ENCODE measurements at regions not wholly inside any gene's neighbourhood (a gene's known extent, or its start where the extent isn't known, plus 50 kb on each side); places are given as distances from the start of the nearest gene placed in this dataset.

- no peak for TF ChIP-seq CTCF (IDR thresholded peaks at IDR 0.05; ENCODE audit: low read length, missing control alignments)
- DNase-seq (ENCODE audit: low read depth) = no peak
- no peak overlapping the region for H3K4me3 ChIP-seq (replicated peaks; ENCODE audit: low read depth, low read length)
These were observed 80.8 kb upstream of the CLNK start for GRCh38 chr4:10765386-10765785.

- no peak overlapping the region for H3K4me3 ChIP-seq (replicated peaks; ENCODE audit: low read depth, low read length)
- TF ChIP-seq CTCF (IDR thresholded peaks at IDR 0.05; ENCODE audit: low read length, missing control alignments) = no peak
These were observed 78.0 kb upstream of the CLNK start for GRCh38 chr4:10762561-10762960.

GRCh38 chr4:10761903-10762302 lies 77.3 kb upstream of the CLNK start:
- H3K4me3 ChIP-seq (replicated peaks; ENCODE audit: low read depth, low read length) = no peak overlapping the region
- no peak for DNase-seq (ENCODE audit: low read depth)
- no peak for TF ChIP-seq CTCF (IDR thresholded peaks at IDR 0.05; ENCODE audit: low read length, missing control alignments)

More at GRCh38 chr4:10762561-10762960, 78.0 kb upstream of the CLNK start:
- DNase-seq (ENCODE audit: low read depth) = peak; percentile 24

DNA sequence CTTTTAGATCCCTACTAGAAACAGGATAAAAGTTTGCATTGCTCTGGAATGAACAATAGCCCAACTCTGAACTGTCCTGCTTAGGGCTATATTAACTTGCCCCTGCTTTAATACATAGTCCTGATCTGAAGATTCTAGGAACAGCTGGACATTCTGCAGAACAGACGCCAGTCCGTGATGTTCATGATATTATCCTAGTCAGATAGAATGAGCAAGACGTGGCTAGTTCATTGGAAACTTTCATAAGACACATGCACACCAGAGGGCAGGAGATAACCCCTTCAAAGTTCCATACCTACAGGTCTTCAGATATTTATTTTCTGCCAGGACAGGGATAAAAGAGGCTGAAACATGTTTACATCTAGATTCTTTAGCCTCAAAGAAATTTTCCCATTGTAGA lies 75.5 kb upstream of the CLNK start:
- DNase-seq (ENCODE audit: low read depth) = no peak
- TF ChIP-seq CTCF (IDR thresholded peaks at IDR 0.05; ENCODE audit: low read length, missing control alignments) = no peak
- H3K4me3 ChIP-seq (replicated peaks; ENCODE audit: low read depth, low read length) = no peak overlapping the region

GRCh38 chr4:10758906-10759305 lies 74.3 kb upstream of the CLNK start:
- DNase-seq (ENCODE audit: low read depth) = no peak
- TF ChIP-seq CTCF (IDR thresholded peaks at IDR 0.05; ENCODE audit: low read length, missing control alignments) = no peak
- H3K4me3 ChIP-seq (replicated peaks; ENCODE audit: low read depth, low read length) = no peak overlapping the region

DNA sequence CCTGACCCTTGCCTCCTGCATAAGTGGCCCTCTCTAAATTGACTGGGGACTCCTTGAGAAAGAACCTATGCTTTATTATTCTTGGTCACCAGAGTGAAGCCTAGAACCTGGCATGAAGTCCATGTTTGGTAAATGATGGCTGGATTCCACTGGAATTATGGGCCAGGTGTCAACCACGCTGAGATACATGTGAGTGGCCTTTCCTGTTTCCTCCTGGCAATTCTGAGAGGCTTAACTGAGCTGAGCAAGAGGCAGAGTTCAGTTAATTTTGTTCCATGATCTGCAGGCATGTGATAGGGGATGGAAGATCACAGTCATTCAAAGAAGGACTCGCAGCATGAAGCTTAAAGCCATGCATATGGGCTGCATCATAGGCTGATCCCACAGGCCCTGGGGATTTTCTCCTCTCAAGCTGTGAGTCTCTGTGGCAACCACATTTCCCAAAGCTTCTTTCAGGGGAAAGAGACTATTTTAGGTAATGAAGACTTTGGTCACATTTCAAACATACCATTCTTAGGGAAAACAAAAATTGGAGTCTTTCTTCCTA lies 69.4 kb upstream of the CLNK start:
- no peak for DNase-seq (ENCODE audit: low read depth)
- H3K4me3 ChIP-seq (replicated peaks; ENCODE audit: low read depth, low read length) = no peak overlapping the region
- no peak for TF ChIP-seq CTCF (IDR thresholded peaks at IDR 0.05; ENCODE audit: low read length, missing control alignments)

DNA sequence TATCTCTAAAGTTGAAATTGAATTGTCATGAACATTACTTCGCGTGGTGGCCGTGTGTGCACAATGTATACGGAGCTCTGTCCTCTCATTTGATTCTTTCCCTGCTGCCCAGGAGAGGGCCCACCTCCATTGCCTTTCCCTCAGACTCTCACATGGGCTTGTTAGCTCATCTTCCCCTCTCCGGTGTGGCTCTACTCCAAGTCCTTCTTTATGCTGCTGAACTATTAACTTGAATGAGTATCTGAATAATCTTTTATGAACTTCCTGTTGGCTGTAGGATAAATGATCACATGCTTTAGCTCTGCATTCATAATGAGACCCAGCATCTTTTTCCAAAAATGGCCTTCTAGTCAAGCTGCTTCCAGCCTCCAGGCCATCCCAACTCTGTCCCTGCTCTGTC lies 68.8 kb upstream of the CLNK start:
- peak; percentile 13 for DNase-seq (ENCODE audit: low read depth)
- H3K4me3 ChIP-seq (replicated peaks; ENCODE audit: low read depth, low read length) = no peak overlapping the region
- TF ChIP-seq CTCF (IDR thresholded peaks at IDR 0.05; ENCODE audit: low read length, missing control alignments) = no peak
